GM12874 (cell line): ENCODE measurements at regions not wholly inside any gene's neighbourhood (a gene's known extent, or its start where the extent isn't known, plus 50 kb on each side); places are given as distances from the start of the nearest gene placed in this dataset.

Experiments used
- CTCF ChIP-seq: IDR thresholded peaks from 2 replicates; pipeline ENCODE4 v1.5.1; 2011; ENCODE audit warnings: low read depth, mild to moderate bottlenecking, control low read depth, low read length, moderate library complexity; ENCODE audit not compliant: insufficient read depth

GRCh38 chr12:46693034-46693433 is 132.8 kb downstream of the SLC38A4 start:
- TF ChIP-seq CTCF: no peak

GRCh38 chr12:46692606-46693005 is 133.2 kb downstream of the SLC38A4 start:
- no peak for TF ChIP-seq CTCF

DNA sequence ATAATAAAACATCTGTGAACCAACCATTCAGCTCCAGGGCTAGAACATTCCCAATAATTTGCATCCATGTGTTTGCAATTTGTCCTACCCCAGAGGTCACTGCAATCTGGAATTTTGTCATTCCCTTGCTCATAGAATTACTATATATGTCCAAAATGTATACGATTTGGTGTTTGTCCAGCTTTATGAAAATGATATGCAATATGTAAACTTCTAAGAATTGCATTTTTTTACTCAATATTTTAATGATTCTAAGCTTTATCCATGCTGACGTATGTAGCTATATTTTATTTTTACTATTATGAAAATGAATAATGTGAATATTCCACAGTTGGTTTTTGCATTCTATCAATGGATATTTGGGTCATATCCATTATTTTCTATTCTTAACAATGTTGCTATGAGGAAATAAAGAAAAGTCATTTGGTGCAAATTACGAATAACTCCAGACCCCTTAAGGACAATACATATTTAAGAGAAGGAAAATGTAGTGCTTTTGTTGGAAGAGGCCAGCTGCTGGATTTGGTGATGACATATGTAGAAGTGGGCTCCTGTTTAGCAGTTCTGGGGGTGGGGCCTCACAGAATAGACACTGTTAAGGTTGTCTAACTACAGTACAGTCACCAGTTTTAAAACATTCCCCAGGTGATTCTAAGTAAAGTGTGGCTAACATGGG is 139.4 kb downstream of the SLC38A4 start:
- no peak for TF ChIP-seq CTCF

- TF ChIP-seq CTCF: no peak
Measured at GRCh38 chr12:46682148-46682547, 143.6 kb downstream of the SLC38A4 start.

DNA sequence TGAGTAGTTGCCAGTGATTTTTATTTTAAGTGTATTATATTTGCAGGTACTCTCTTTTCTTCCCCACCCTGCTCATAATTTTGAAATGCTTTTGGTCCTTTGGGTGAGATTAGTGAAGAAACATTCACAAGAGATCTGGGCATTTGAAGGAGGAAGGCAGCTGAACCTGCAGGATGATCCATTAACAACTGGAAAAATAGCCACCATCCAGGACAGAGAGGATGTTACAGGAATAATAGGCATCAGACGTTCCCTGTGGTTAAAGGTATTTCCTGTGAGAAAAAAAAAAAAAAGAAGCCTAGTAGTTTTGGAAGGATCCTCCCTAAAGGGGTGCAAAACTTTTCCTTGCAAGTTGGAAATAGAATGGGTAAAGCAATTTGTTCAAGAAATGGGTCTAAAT is 145.3 kb downstream of the SLC38A4 start:
- no peak for TF ChIP-seq CTCF

- TF ChIP-seq CTCF: no peak
Measured at GRCh38 chr12:46679754-46680153, 146.0 kb downstream of the SLC38A4 start.

- no peak for TF ChIP-seq CTCF
Measured at GRCh38 chr12:46678426-46678825, 147.4 kb downstream of the SLC38A4 start.
